ENCODE measurements at regions not wholly inside any gene's neighbourhood (a gene's known extent, or its start where the extent isn't known, plus 50 kb on each side); places are given as distances from the start of the nearest gene placed in this dataset.
A peak's percentile ranks its signal among the peaks of the same experiment; 100 is the strongest.

GRCh38 chr3:179509701-179510100 lies 53.0 kb upstream of the ACTL6A start:
- H3K36me3 ChIP-seq (replicated peaks in 1 of 2; ENCODE audit: control insufficient read depth in 1 of 2, insufficient read depth in 2 of 2, low read length in 2 of 2) = no peaks in the 10 kb centered on the region
- WGBS (ENCODE audit: low lambda C conversion rate) = 10% methylated on average over 4 of the region's 4 CpGs
- no peak overlapping the region for H3K4me2 ChIP-seq (ENCODE audit: low read depth, low read length)
- TF ChIP-seq NFE2L2 (IDR thresholded peaks at IDR 0.05; ENCODE audit: low read length) (no peak), CEBPG (CRISPR knock-in tag; IDR thresholded peaks at IDR 0.05) (0 out of 2 replicates have a peak, but pooled peaks have one; percentile 4), ZNF770 (CRISPR knock-in tag; IDR thresholded peaks at IDR 0.05) (peak; percentile 61; the same call in 1 of the 2 replicates), PTBP1 (IDR thresholded peaks at IDR 0.05; ENCODE audit: low read depth, low read length, poor library complexity, severe bottlenecking) (no peak)
- no TSS peak for BruUV-seq (replicated peaks)
- no peaks in the 10 kb centered on the region for H3K79me2 ChIP-seq (ENCODE audit: insufficient read depth, low read length)
- H4K20me1 ChIP-seq (ENCODE audit: insufficient read depth, low read length) = no peaks in the 10 kb centered on the region
- ChIA-PET POLR2A (no interaction called here), CTCF (ENCODE audit: low intra/inter-chr PET ratio, low total read pairs) (no interaction called here)
- no peak overlapping the region for H3K9ac ChIP-seq (ENCODE audit: insufficient read depth, low read depth, low read length)
- no peak overlapping the region for H3K27ac ChIP-seq (ENCODE audit: extremely low read length, insufficient read depth, low read length)
- DNase-seq (ENCODE audit: low spot score) = no peak
- FAIRE-seq = no peak
- 0 out of 5 replicates have a peak, but pooled peaks cover 0 to 3% of the 10 kb centered on the region in 2 experiments for H3K27me3 ChIP-seq (ENCODE audit: control insufficient read depth in 1 of 2, insufficient read depth in 2 of 2, low read length in 2 of 2)
- intact Hi-C loops (cut with micrococcal nuclease; ENCODE audit: unreplicated experiment) (no loop called here), in situ Hi-C loops (cut with HindIII; ENCODE audit: extremely low pct_ligation_motif_present, low pct_unique_long_range_greater_than_20kb) (no loop called here)
- H2AFZ ChIP-seq (ENCODE audit: low read length) = no peak overlapping the region
- H3K4me3 ChIP-seq (replicated peaks in 1 of 3; ENCODE audit: insufficient read depth in 1 of 3, low read depth in 2 of 3, low read length in 3 of 3) = no peak overlapping the region
- H3K4me1 ChIP-seq (ENCODE audit: insufficient read depth, low read length) = no peaks in the 10 kb centered on the region
- no peaks in the 10 kb centered on the region for H3K9me3 ChIP-seq (ENCODE audit: low read length)
- no peak for ATAC-seq

- BruUV-seq (replicated peaks) = no TSS peak
- intact Hi-C loops (cut with micrococcal nuclease; ENCODE audit: unreplicated experiment) = no loop called here
- 0% methylated on average over 2 of the region's 2 CpGs for WGBS (ENCODE audit: low lambda C conversion rate)
Observed at GRCh38 chr3:179510496-179510895, 52.2 kb upstream of the ACTL6A start.

More at GRCh38 chr3:179510496-179510895, 52.2 kb upstream of the ACTL6A start:
- POLR2A ChIA-PET = no interaction called here
- Histone ChIP-seq H2AFZ (ENCODE audit: low read length) (no peak overlapping the region), H3K36me3 (replicated peaks in 1 of 2; ENCODE audit: control insufficient read depth in 1 of 2, insufficient read depth in 2 of 2, low read length in 2 of 2) (no peaks in the 10 kb centered on the region), H3K79me2 (ENCODE audit: insufficient read depth, low read length) (no peaks in the 10 kb centered on the region), H3K27ac (ENCODE audit: extremely low read length, insufficient read depth, low read length) (no peak overlapping the region), H3K27me3 (ENCODE audit: control insufficient read depth in 1 of 2, insufficient read depth in 2 of 2, low read length in 2 of 2) (0 out of 5 replicates have a peak, but pooled peaks cover 0 to 3% of the 10 kb centered on the region in 2 experiments), H3K4me1 (ENCODE audit: insufficient read depth, low read length) (no peaks in the 10 kb centered on the region), H3K9me3 (ENCODE audit: low read length) (no peaks in the 10 kb centered on the region), H3K4me2 (ENCODE audit: low read depth, low read length) (no peak overlapping the region), H3K9ac (ENCODE audit: insufficient read depth, low read depth, low read length) (no peak overlapping the region), H3K4me3 (replicated peaks in 1 of 3; ENCODE audit: insufficient read depth in 1 of 3, low read depth in 2 of 3, low read length in 3 of 3) (no peak overlapping the region), H4K20me1 (ENCODE audit: insufficient read depth, low read length) (no peaks in the 10 kb centered on the region)
- TF ChIP-seq HMG20B (CRISPR knock-in tag; conservative IDR thresholded peaks at IDR 0.05) (no peak), PAWR (CRISPR knock-in tag; IDR thresholded peaks at IDR 0.05; ENCODE audit: borderline replicate concordance) (no peak), NPAS2 (CRISPR knock-in tag; IDR thresholded peaks at IDR 0.05; ENCODE audit: borderline replicate concordance) (no peak), PRPF4 (IDR thresholded peaks at IDR 0.05; ENCODE audit: low read depth, low read length, poor library complexity, severe bottlenecking) (no peak), SRSF4 (IDR thresholded peaks at IDR 0.05; ENCODE audit: low read depth, low read length, poor library complexity, severe bottlenecking) (no peak), DBP (CRISPR knock-in tag; IDR thresholded peaks at IDR 0.05; ENCODE audit: not compliant biosample characterization) (no peak)
- DNase-seq (ENCODE audit: low spot score) (no peak), ATAC-seq (no peak), FAIRE-seq (no peak)
- in situ Hi-C loops (cut with HindIII; ENCODE audit: extremely low pct_ligation_motif_present, low pct_unique_long_range_greater_than_20kb) = no loop called here
- CTCF ChIA-PET (ENCODE audit: low intra/inter-chr PET ratio, low total read pairs) = no interaction called here

Data from HepG2 (cell line).